Lower leg skin (tissue), 3 donors: ENCODE measurements at regions not wholly inside any gene's neighbourhood (a gene's known extent, or its start where the extent isn't known, plus 50 kb on each side); places are given as distances from the start of the nearest gene placed in this dataset.

ENCODE experiments used
- POLR2A ChIP-seq, 2 donors: fragments of 450-650 bp; IDR thresholded peaks; one replicate each; pipeline ENCODE4 v1.6.1; 2016 to 2017; ENCODE audit warnings: antibody characterized with exemption in 2 of 2, mild to moderate bottlenecking in 1 of 2, moderate library complexity in 1 of 2
- TF ChIP-seq, protein P1 (sequence below), 3 donors: fragments of 450-650 bp; IDR thresholded peaks; one replicate each; pipeline ENCODE4 v1.5.1; 2016; ENCODE audit warnings: antibody characterized with exemption in 3 of 3, mild to moderate bottlenecking in 3 of 3, moderate library complexity in 2 of 3

DNA sequence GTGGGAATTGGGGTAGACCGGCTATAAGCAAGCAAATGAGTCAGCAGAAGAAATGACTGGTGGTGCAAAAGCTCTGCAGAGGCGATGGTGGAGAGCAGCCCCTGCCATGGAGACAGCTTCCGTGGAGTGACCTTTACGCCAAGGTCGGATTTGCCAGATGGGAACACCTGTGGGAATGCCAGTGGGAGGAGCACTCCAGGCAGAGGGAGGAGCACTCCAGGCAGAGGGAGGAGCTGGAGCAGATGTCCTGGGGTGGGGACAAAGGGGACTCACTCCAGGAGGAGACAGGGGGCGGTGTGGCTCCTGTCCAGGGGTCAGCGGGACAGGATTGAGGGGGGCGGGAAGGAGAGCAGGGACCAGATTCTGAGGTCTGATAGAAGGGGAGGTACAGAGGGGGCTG, 258.8 kb upstream of the CTBP2 start:
- no peak for TF ChIP-seq POLR2A (IDR thresholded peaks at IDR 0.05)
- TF ChIP-seq, protein P1, sequence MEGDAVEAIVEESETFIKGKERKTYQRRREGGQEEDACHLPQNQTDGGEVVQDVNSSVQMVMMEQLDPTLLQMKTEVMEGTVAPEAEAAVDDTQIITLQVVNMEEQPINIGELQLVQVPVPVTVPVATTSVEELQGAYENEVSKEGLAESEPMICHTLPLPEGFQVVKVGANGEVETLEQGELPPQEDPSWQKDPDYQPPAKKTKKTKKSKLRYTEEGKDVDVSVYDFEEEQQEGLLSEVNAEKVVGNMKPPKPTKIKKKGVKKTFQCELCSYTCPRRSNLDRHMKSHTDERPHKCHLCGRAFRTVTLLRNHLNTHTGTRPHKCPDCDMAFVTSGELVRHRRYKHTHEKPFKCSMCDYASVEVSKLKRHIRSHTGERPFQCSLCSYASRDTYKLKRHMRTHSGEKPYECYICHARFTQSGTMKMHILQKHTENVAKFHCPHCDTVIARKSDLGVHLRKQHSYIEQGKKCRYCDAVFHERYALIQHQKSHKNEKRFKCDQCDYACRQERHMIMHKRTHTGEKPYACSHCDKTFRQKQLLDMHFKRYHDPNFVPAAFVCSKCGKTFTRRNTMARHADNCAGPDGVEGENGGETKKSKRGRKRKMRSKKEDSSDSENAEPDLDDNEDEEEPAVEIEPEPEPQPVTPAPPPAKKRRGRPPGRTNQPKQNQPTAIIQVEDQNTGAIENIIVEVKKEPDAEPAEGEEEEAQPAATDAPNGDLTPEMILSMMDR (IDR thresholded peaks at IDR 0.05), result no peak
